ENCODE measurements at regions not wholly inside any gene's neighbourhood (a gene's known extent, or its start where the extent isn't known, plus 50 kb on each side); places are given as distances from the start of the nearest gene placed in this dataset.

GRCh38 chr9:96183751-96184150 is 118.2 kb downstream of the HSD17B3 start:
- Histone ChIP-seq H3K27ac (ENCODE audit: low read length) (no peak overlapping the region), H3K36me3 (ENCODE audit: control insufficient read depth in 1 of 2, insufficient read depth in 2 of 2, low read length in 2 of 2) (no peaks in the 10 kb centered on the region), H3K4me1 (ENCODE audit: control insufficient read depth in 1 of 2, insufficient read depth in 2 of 2, low read length in 2 of 2) (peaks cover 0 to 9% of the 10 kb centered on the region in 2 donors)

GRCh38 chr9:96178153-96178552 is 123.8 kb downstream of the HSD17B3 start:
- H3K36me3 ChIP-seq (ENCODE audit: control insufficient read depth in 1 of 2, insufficient read depth in 2 of 2, low read length in 2 of 2) = no peaks in the 10 kb centered on the region
- H3K27ac ChIP-seq (ENCODE audit: low read length) = no peak overlapping the region
- H3K9me3 ChIP-seq (ENCODE audit: control insufficient read depth in 1 of 2, low read length in 2 of 2) = no peaks in the 10 kb centered on the region
- peaks cover 0 to 6% of the 10 kb centered on the region in 2 donors for H3K4me1 ChIP-seq (ENCODE audit: control insufficient read depth in 1 of 2, insufficient read depth in 2 of 2, low read length in 2 of 2)
- no peaks in the 10 kb centered on the region for H3K27me3 ChIP-seq (ENCODE audit: low read depth, low read length)
- H3K4me3 ChIP-seq (ENCODE audit: low read depth in 1 of 2, low read length in 2 of 2) = no peak overlapping the region

More at GRCh38 chr9:96183751-96184150, 118.2 kb downstream of the HSD17B3 start:
- H3K9me3 ChIP-seq (ENCODE audit: control insufficient read depth in 1 of 2, low read length in 2 of 2) = peaks cover 3 to 8% of the 10 kb centered on the region in 2 donors
- no peaks in the 10 kb centered on the region for H3K27me3 ChIP-seq (ENCODE audit: low read depth, low read length)
- no peak overlapping the region for H3K4me3 ChIP-seq (ENCODE audit: low read depth in 1 of 2, low read length in 2 of 2)

- Histone ChIP-seq H3K4me1 (ENCODE audit: control insufficient read depth in 1 of 2, insufficient read depth in 2 of 2, low read length in 2 of 2) (peaks cover 0 to 6% of the 10 kb centered on the region in 2 donors), H3K9me3 (ENCODE audit: control insufficient read depth in 1 of 2, low read length in 2 of 2) (no peaks in the 10 kb centered on the region), H3K27ac (ENCODE audit: low read length) (no peak overlapping the region), H3K36me3 (ENCODE audit: control insufficient read depth in 1 of 2, insufficient read depth in 2 of 2, low read length in 2 of 2) (no peaks in the 10 kb centered on the region), H3K27me3 (ENCODE audit: low read depth, low read length) (no peaks in the 10 kb centered on the region), H3K4me3 (ENCODE audit: low read depth in 1 of 2, low read length in 2 of 2) (no peak overlapping the region)
Measured at GRCh38 chr9:96177719-96178028, 124.3 kb downstream of the HSD17B3 start.

DNA sequence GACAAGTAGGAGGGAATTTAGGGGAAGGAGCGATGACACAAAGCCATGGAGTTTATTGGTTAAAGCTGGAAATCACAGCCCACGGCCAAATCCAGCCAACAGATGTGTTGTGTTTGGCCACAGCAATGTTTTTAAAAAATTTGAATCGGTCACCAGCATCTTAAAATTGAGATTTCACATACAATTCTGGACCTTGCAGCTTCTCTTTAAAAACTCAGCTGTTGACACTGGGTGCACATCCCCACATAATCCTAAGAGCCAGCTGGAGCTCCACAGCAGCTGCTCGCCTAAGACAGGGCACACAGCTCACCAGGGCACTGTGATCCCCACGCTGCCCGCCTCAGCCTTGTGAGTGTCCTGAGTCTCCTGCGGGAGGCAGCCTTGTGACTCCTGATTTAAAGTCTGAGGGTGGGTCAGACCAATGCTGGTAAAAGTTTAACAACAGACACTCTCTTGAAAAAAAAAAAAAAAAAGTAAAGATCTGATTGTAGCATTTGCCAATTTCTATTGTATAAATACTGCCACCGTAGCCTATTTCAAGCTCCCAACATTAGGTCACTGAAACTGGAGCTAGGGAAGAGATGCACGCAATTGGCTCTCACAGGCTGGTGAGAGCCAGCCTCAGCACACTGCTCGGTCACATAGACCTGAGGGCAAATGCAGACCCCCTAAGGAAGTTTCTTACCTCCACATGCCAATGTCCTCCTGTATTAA is 124.8 kb downstream of the HSD17B3 start:
- Histone ChIP-seq H3K27ac (ENCODE audit: low read length) (no peak overlapping the region), H3K36me3 (ENCODE audit: control insufficient read depth in 1 of 2, insufficient read depth in 2 of 2, low read length in 2 of 2) (no peaks in the 10 kb centered on the region), H3K4me1 (ENCODE audit: control insufficient read depth in 1 of 2, insufficient read depth in 2 of 2, low read length in 2 of 2) (peaks cover 0 to 6% of the 10 kb centered on the region in 2 donors), H3K9me3 (ENCODE audit: control insufficient read depth in 1 of 2, low read length in 2 of 2) (no peaks in the 10 kb centered on the region), H3K27me3 (ENCODE audit: low read depth, low read length) (no peaks in the 10 kb centered on the region), H3K4me3 (ENCODE audit: low read depth in 1 of 2, low read length in 2 of 2) (no peak overlapping the region)

GRCh38 chr9:96175796-96176195 is 126.2 kb downstream of the HSD17B3 start:
- Histone ChIP-seq H3K4me3 (ENCODE audit: low read depth in 1 of 2, low read length in 2 of 2) (no peak overlapping the region), H3K27me3 (ENCODE audit: low read depth, low read length) (no peaks in the 10 kb centered on the region), H3K9me3 (ENCODE audit: control insufficient read depth in 1 of 2, low read length in 2 of 2) (no peaks in the 10 kb centered on the region), H3K36me3 (ENCODE audit: control insufficient read depth in 1 of 2, insufficient read depth in 2 of 2, low read length in 2 of 2) (no peaks in the 10 kb centered on the region), H3K27ac (ENCODE audit: low read length) (no peak overlapping the region), H3K4me1 (ENCODE audit: control insufficient read depth in 1 of 2, insufficient read depth in 2 of 2, low read length in 2 of 2) (peaks cover 0 to 6% of the 10 kb centered on the region in 2 donors)

DNA sequence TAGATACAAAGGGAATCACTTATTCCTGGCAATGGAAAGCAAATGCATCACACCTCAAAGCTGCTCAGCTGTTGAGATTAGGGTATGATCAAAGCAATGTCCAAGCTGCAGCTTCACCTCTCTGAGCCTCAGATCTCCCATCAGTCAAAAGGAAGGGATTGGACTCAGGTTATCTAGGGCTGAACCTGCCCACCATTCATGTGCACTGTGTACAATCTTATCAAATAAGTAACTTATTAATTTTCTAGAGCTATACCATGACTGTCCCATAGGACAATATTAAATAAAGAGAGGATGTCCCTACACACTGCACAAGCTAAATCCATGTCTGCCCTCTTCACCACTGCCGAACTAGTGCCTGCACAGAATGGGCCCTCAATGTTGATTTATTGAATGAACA is 127.0 kb downstream of the HSD17B3 start:
- H3K36me3 ChIP-seq (ENCODE audit: control insufficient read depth in 1 of 2, insufficient read depth in 2 of 2, low read length in 2 of 2) = no peaks in the 10 kb centered on the region
- no peak overlapping the region for H3K27ac ChIP-seq (ENCODE audit: low read length)
- no peaks in the 10 kb centered on the region for H3K9me3 ChIP-seq (ENCODE audit: control insufficient read depth in 1 of 2, low read length in 2 of 2)
- H3K4me1 ChIP-seq (ENCODE audit: control insufficient read depth in 1 of 2, insufficient read depth in 2 of 2, low read length in 2 of 2) = peaks cover 0 to 7% of the 10 kb centered on the region in 2 donors
- no peak overlapping the region for H3K4me3 ChIP-seq (ENCODE audit: low read depth in 1 of 2, low read length in 2 of 2)
- H3K27me3 ChIP-seq (ENCODE audit: low read depth, low read length) = no peaks in the 10 kb centered on the region

GRCh38 chr9:96174371-96174770 is 127.6 kb downstream of the HSD17B3 start:
- Histone ChIP-seq H3K27ac (ENCODE audit: low read length) (no peak overlapping the region), H3K4me1 (ENCODE audit: control insufficient read depth in 1 of 2, insufficient read depth in 2 of 2, low read length in 2 of 2) (peaks cover 0 to 10% of the 10 kb centered on the region in 2 donors), H3K27me3 (ENCODE audit: low read depth, low read length) (no peaks in the 10 kb centered on the region), H3K4me3 (ENCODE audit: low read depth in 1 of 2, low read length in 2 of 2) (no peak overlapping the region), H3K9me3 (ENCODE audit: control insufficient read depth in 1 of 2, low read length in 2 of 2) (no peaks in the 10 kb centered on the region), H3K36me3 (ENCODE audit: control insufficient read depth in 1 of 2, insufficient read depth in 2 of 2, low read length in 2 of 2) (no peaks in the 10 kb centered on the region)

- Histone ChIP-seq H3K9me3 (ENCODE audit: control insufficient read depth in 1 of 2, low read length in 2 of 2) (no peaks in the 10 kb centered on the region), H3K27me3 (ENCODE audit: low read depth, low read length) (no peaks in the 10 kb centered on the region), H3K27ac (ENCODE audit: low read length) (no peak overlapping the region), H3K36me3 (ENCODE audit: control insufficient read depth in 1 of 2, insufficient read depth in 2 of 2, low read length in 2 of 2) (no peaks in the 10 kb centered on the region), H3K4me1 (ENCODE audit: control insufficient read depth in 1 of 2, insufficient read depth in 2 of 2, low read length in 2 of 2) (peaks cover 0 to 10% of the 10 kb centered on the region in 2 donors), H3K4me3 (ENCODE audit: low read depth in 1 of 2, low read length in 2 of 2) (no peak overlapping the region)
Measured at GRCh38 chr9:96173640-96174039, 128.3 kb downstream of the HSD17B3 start.

- no peak overlapping the region for H3K27ac ChIP-seq (ENCODE audit: low read length)
- no peaks in the 10 kb centered on the region for H3K36me3 ChIP-seq (ENCODE audit: control insufficient read depth in 1 of 2, insufficient read depth in 2 of 2, low read length in 2 of 2)
- no peaks in the 10 kb centered on the region for H3K27me3 ChIP-seq (ENCODE audit: low read depth, low read length)
- no peak overlapping the region for H3K4me3 ChIP-seq (ENCODE audit: low read depth in 1 of 2, low read length in 2 of 2)
- no peaks in the 10 kb centered on the region for H3K9me3 ChIP-seq (ENCODE audit: control insufficient read depth in 1 of 2, low read length in 2 of 2)
- peaks cover 0 to 8% of the 10 kb centered on the region in 2 donors for H3K4me1 ChIP-seq (ENCODE audit: control insufficient read depth in 1 of 2, insufficient read depth in 2 of 2, low read length in 2 of 2)
Measured at GRCh38 chr9:96172797-96173196, 129.2 kb downstream of the HSD17B3 start.

- Histone ChIP-seq H3K27me3 (ENCODE audit: low read depth, low read length) (no peaks in the 10 kb centered on the region), H3K4me3 (ENCODE audit: low read depth in 1 of 2, low read length in 2 of 2) (no peak overlapping the region), H3K36me3 (ENCODE audit: control insufficient read depth in 1 of 2, insufficient read depth in 2 of 2, low read length in 2 of 2) (no peaks in the 10 kb centered on the region), H3K27ac (ENCODE audit: low read length) (peak overlapping the region; percentile 29), H3K4me1 (ENCODE audit: control insufficient read depth in 1 of 2, insufficient read depth in 2 of 2, low read length in 2 of 2) (peaks cover 0 to 3% of the 10 kb centered on the region in 2 donors), H3K9me3 (ENCODE audit: control insufficient read depth in 1 of 2, low read length in 2 of 2) (no peaks in the 10 kb centered on the region)
Measured at GRCh38 chr9:96171728-96172127, 130.2 kb downstream of the HSD17B3 start.

DNA sequence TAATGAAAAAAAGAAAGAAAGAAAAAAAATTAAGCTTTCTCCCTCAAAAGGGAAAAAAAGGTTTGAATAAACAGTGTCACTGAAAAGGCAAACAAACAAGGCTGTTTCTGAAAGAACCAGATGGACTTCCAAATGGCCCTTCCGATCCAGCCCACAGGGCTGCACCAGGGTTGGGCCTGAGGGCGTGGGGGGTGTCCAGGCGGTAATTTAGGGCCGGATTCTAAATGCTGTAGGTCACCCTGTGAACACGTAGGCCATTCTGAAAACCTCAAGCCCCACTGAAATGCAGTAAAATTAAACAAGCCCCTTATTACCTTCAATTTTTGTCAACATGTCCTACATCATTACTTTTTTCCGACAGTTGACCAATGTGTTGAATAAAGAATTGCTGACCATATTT is 132.1 kb downstream of the HSD17B3 start:
- no peak overlapping the region for H3K4me3 ChIP-seq (ENCODE audit: low read depth in 1 of 2, low read length in 2 of 2)
- H3K9me3 ChIP-seq (ENCODE audit: control insufficient read depth in 1 of 2, low read length in 2 of 2) = no peaks in the 10 kb centered on the region
- no peaks in the 10 kb centered on the region for H3K27me3 ChIP-seq (ENCODE audit: low read depth, low read length)
- no peaks in the 10 kb centered on the region for H3K36me3 ChIP-seq (ENCODE audit: control insufficient read depth in 1 of 2, insufficient read depth in 2 of 2, low read length in 2 of 2)
- peak overlapping the region; percentile 7 for H3K27ac ChIP-seq (ENCODE audit: low read length)
- H3K4me1 ChIP-seq (ENCODE audit: control insufficient read depth in 1 of 2, insufficient read depth in 2 of 2, low read length in 2 of 2) = peaks cover 0 to 3% of the 10 kb centered on the region in 2 donors

GRCh38 chr9:96169484-96169883 is 132.5 kb downstream of the HSD17B3 start:
- H3K27me3 ChIP-seq (ENCODE audit: low read depth, low read length) = no peaks in the 10 kb centered on the region
- H3K9me3 ChIP-seq (ENCODE audit: control insufficient read depth in 1 of 2, low read length in 2 of 2) = no peaks in the 10 kb centered on the region
- H3K36me3 ChIP-seq (ENCODE audit: control insufficient read depth in 1 of 2, insufficient read depth in 2 of 2, low read length in 2 of 2) = no peaks in the 10 kb centered on the region
- H3K4me1 ChIP-seq (ENCODE audit: control insufficient read depth in 1 of 2, insufficient read depth in 2 of 2, low read length in 2 of 2) = peaks cover 0 to 3% of the 10 kb centered on the region in 2 donors
- no peak overlapping the region for H3K4me3 ChIP-seq (ENCODE audit: low read depth in 1 of 2, low read length in 2 of 2)
- peak overlapping the region; percentile 7 for H3K27ac ChIP-seq (ENCODE audit: low read length)

Data from muscle layer of duodenum (tissue), 2 donors.